ENCODE measurements at regions not wholly inside any gene's neighbourhood (a gene's known extent, or its start where the extent isn't known, plus 50 kb on each side); places are given as distances from the start of the nearest gene placed in this dataset.
"Not testable (repeated sequence)": the region's sequence is repeated elsewhere in the genome, so short reads cannot be mapped to it uniquely, and the experiment has no call there.

- H3K27ac ChIP-seq, result no peak overlapping the region
- TF ChIP-seq CTCF (conservative IDR thresholded peaks at IDR 0.05), result no peak
Observed at GRCh38 chr16:80915079-80915450, 91.6 kb downstream of the CMC2 start.

GRCh38 chr16:80914379-80915078, 92.2 kb downstream of the CMC2 start:
- no peak for TF ChIP-seq CTCF (conservative IDR thresholded peaks at IDR 0.05)
- no peak overlapping the region for H3K27ac ChIP-seq

- TF ChIP-seq CTCF (conservative IDR thresholded peaks at IDR 0.05), result no peak
- H3K27ac ChIP-seq, result no peak overlapping the region
Observed at GRCh38 chr16:80913397-80913796, 93.3 kb downstream of the CMC2 start.

- no peak overlapping the region for H3K27ac ChIP-seq
- no peak for TF ChIP-seq CTCF (conservative IDR thresholded peaks at IDR 0.05)
Observed at GRCh38 chr16:80912651-80913050, 94.0 kb downstream of the CMC2 start.

- H3K27ac ChIP-seq, result peak overlapping the region; percentile 61
- no peak for TF ChIP-seq CTCF (conservative IDR thresholded peaks at IDR 0.05)
Observed at GRCh38 chr16:80910434-80910833, 96.3 kb downstream of the CMC2 start.

- H3K27ac ChIP-seq, result peak overlapping the region; percentile 61
- no peak for TF ChIP-seq CTCF (conservative IDR thresholded peaks at IDR 0.05)
Observed at GRCh38 chr16:80909720-80910119, 97.0 kb downstream of the CMC2 start.

GRCh38 chr16:80906169-80906568, 100.5 kb downstream of the CMC2 start:
- H3K27ac ChIP-seq, result not testable (repeated sequence)

- H3K27ac ChIP-seq, result no peak overlapping the region
- no peak for TF ChIP-seq CTCF (conservative IDR thresholded peaks at IDR 0.05)
Observed at GRCh38 chr16:80903616-80904015, 99.2 kb upstream of the CDYL2 start.
